Kidney tubule cell (primary cell): ENCODE measurements at regions not wholly inside any gene's neighbourhood (a gene's known extent, or its start where the extent isn't known, plus 50 kb on each side); places are given as distances from the start of the nearest gene placed in this dataset.

ENCODE experiments used
- DNase-seq: peaks from one replicate; pipeline ENCODE4 v3.0.0-alpha.2; 2018; ENCODE audit warnings: low spot score

DNA sequence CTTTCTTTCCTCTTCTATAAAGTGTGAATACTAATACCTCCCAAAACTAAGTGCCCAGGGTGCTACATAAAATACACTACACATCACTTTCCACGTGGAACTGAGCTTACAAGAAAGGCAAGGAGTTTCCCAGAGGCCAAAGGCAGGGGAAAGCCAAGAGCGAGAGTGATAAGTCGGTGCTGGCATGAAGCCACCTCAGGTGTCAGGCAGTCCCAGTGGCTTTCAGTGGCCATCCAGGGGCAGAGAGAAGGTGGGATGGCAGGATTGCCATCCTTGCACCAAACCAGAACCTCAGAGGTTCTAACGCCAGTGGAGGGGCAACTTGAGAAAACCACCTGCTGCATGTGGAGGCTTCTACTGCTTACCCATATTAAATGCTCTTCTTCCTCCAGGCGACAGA is 79.7 kb upstream of the DIO3 start:
- no peak for DNase-seq

DNA sequence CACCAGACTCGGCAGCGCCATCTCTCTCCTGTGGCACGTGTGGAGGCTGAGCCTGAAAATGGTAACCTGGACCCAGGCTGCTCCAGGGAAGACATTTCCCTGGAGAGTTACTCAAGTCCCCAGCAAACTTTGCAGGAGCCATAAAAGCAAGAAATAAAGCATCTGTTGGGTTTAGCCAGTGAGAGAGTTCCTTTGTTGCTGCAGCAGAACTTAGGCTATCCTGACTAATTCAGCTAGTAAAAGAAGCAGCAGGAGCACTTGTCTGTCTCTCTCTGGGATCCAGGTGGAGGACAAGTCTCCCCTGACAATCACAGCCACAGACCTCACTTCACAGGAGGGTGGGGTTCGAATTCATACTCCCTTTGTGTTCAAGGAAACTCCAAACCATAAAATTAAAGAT is 79.2 kb upstream of the DIO3 start:
- DNase-seq, result no peak

DNA sequence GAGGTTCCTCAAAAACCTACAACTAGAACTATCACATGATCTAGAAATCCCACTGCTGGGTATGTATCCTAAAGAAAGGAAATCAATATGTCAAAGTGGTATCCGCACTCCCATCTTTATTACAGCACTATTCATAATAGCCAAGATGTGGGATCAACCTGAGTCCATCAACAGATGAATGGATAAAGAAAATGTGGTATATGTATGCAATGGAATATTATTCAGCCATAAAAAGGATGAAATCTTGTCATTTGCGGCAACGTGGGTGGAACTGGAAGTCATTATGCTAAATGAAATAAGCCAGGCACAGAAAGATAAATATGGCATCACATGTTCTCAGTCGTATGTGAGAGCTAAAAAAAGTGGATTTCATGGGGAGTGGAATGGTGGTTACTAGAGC is 77.5 kb upstream of the DIO3 start:
- DNase-seq, result no peak

DNA sequence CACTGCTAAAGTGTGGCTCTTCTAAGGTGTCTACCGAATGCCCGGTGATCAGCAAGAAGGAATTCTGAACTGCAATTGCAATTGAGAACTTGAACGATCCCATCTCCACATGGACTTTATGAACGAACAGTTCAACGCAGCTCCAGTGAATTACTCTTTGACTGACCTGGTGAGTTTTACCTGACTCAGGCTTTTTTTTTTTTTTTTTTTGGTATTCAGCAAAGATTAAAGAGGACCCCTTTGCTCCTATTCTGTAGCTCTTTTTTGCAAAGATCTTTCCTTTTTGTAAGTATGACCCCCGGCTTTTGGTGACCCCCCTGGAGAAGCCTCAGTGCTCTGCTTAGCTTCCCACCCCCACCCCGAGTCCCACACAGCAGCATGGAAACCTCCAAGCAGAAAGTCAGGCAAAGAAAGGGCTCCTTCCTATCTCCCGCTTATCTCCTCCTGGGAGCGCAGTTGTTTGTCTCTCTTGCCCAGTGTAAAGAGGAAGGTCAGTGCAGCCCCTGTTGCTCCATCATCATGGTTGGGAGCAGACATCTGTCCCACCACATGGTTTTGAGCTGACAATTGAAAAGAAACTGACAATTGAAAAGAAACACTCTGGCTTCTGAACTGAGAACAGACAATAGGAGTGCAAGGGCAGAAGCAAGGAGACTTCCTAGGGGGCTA is 72.1 kb upstream of the DIO3 start:
- DNase-seq, result no peak

DNA sequence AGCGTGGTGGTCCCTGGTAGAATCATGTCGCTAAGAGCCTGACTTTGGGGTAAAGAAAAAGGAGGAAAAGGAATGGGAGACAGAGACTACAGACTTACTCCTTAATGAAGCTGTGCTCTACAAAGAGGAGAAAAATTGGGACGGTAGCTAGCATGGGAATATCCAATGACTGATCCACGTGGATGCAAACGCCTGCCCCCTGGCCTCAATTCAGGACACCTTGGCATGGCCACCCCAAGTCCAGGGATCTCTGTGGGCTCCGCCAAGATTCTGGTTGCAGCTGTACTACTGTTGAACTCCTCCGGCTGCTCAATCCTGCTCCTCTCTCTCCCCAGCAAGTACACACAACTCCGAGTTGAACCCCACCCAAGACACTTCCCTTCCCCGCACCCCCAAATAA is 70.5 kb upstream of the DIO3 start:
- DNase-seq, result no peak

DNA sequence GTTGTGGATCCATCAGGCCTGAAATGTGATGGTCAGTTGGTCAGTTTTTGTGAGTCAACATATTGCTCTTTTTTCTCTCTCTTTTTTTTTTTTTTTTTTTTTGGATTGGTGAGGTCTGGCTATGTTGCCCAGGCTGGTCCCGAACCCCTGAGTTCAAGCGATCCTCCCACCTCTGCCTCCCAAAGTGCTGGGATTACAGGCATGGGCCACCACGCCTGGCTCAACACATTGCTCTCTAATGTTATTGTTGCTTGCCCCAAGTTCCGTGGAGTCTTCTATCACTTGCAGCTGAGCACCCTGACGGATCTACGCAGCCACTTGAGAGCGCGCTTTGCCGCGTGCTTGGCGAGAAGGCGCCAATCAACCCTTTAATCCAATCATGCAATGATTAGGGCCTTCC is 69.5 kb upstream of the DIO3 start:
- DNase-seq, result no peak

DNA sequence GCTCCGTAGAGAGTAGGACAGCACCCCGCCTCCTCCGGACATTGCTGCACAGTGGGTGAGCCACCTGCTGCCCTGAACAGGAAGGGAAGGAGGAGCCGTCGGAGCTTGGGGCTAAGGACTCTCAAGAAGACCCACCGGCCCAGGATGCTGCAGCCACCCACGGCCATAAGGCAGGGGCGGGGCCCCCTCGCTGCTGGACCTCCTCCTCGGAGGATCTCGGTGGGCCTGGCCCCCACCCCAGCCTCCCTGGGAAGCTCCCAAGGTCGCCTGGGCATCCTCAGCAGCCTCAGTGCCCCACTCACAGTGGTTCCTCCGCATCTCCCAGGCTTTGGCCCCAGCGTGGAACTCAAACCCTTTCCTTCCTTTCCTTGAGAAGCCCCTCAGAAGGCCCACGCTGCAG is 68.6 kb upstream of the DIO3 start:
- no peak for DNase-seq

DNA sequence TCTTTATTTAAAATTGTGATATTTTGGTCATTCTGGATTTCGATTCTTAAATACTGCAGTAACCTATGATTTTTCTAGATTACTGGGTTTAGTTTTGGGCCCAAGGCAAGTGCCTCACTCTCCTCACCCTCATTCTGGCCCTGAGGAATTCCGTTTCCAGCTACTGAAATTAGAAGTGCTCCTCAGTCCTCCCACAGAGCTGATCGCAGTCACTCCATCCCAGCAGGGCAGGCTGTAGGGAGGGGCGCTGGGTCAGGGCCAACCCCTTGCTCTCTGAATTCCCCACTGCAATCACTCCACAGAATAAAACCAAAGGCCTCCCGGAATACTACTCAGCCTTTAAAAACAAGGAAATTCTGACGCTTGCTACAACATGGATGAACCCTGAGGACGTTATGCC is 66.5 kb upstream of the DIO3 start:
- no peak for DNase-seq

DNA sequence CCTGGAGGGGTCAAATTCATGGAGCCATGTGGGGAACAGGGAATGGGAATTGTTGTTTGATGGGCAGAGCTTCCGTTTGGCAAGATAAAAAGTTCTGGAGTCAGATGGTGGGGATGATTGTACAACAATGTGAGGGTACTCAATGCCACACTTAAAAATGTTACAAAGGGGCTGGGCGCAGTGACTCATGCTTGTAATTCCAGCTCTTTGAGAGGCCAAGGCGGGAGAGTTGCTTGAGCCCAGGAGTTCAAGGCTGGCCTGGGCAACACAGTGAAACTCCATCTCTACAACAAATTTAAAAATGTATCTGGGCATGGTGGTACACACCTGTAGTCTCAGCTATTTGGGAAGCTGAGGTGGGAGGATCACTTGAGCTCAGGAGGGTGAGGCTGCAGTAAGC is 66.0 kb upstream of the DIO3 start:
- no peak for DNase-seq

DNA sequence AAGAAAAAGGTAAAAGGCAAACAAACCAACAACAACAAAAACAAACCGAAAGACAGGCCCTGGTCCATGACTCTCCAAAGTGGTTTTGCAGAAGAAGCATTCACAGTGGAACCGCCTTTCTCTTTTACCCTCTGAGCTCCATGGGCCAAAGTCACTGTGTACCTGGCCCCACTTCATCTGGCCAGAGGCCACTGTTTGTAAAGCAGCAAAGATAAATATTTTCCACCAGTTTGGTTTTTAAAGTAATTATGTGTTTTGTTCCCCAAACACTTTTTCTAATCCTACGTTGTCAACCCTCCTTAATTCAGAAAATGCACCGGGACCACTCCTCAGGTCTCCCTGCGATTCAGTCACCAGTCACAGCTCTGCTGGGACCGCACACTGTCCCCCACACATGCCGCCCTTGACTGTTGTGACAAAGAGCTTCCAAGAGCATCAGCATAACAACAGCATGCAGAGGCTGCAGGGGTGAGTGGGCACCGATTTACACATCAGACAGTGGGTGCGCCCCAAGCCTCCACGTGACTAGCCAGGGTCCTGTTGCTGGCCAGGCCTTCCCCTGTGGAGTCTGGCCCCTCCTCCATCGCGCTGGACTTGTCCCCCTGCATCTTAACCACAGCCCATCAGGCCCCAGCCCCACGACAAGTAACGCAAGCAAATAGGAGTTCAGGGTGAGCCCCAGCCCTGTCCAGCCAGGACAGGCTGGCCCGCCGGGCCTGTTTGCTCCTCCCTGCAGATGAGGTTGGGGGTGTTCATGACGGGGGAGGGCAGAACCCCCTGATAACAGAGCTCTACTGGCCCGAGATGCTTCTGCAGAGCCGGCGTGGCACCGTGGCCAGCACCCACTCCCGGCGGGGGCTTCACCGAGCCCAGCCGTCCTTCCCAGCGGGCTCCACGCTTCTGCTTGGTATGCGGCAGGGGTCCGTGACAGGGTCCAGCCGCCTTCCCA is 65.2 kb upstream of the DIO3 start:
- no peak for DNase-seq

DNA sequence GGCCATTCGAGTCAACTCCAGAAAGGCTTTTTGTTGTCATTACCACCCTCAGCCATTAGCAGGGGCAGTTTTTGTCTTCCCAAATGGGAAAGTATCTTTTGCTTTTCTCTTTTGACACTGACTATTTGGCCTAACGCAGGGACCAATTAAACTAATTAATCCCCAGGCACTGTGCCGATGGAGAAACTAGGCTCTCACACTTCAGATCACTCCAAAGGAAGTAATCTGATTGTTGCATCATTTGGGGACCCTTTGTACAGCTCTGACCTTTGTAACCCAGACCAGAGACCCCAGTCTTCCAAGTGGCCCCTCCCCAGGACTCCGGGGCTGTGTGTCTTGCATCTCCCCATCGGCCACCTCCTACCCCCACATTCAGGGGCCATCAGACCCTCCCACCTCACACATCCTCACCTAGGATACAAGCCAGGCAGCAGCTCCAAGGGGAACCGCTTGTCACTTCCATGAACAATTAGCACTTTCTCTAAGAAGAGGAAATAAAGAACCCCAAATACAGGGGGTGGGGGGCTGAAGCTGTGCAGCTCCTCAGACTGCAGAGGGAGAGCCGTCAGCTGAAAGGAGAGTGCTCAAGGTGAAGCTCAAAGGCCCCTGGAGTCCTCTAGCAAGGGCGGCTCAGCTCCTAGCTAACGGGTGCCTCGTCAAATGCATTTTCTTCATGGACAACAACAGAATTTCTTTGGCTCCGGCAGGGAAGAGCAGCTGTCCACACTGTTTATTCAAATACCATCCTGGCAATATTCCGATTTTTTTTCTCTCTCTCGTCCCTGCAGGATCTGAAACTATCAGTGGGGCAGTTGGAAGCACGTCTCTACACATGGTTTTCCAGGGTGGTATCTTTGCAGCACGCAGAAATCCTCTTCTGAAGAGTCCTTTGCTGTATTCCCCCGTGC is 64.3 kb upstream of the DIO3 start:
- DNase-seq, result no peak

DNA sequence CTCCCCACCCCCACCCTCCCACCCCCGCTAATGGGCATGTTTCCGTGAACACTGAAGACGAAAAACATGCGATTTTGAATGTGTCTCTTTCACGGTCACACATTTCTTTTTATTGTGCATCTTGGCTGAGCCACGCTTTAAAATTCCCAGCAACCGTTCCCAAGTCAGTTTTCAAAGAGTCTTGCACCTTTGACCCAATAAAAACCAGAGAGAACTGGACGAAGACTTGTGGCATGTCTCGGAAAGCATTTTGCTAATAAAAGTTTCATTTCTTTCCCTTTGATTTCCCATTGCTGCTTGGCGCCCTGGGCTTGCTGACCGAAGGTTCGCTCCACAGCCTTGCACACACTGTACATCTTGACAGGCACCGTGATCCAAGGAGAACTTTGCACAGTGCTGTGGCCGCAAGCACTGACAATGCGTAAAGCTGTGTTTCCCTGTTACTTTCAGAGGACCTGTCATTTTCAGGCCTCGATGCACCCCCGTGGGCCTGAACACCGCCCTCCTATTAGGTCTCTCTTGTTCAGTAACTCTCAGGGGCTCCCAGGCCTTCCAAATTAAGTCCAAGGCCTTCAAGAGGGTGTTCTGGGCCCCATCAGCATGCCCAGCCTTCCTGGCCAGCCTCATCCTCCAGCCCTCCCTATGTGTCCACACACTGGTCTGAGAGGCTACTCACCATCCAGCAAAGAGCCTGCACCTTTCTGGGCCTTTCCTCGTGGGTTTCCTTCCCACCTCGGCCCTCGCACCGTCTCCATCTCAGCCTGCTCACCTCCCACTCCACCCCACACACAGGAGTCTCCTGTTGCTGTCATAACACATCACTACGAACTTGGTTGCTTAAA is 63.4 kb upstream of the DIO3 start:
- DNase-seq, result no peak

DNA sequence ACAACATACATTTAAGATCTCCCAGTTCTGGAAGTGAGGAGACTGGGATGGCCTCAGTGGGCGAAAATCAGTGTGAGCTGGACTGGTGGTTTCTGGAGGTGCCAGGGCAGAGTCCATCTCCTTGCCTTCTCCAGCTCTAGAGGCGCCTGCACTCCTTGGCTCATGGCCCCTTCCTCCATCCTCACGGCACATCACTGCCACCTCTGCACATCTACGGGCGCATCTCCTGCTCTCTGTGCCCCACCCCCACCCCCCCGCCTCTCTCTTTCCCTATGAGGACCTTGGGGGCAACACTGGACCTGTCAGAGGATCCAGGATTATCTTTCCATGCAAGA is 62.8 kb upstream of the DIO3 start:
- no peak for DNase-seq

DNA sequence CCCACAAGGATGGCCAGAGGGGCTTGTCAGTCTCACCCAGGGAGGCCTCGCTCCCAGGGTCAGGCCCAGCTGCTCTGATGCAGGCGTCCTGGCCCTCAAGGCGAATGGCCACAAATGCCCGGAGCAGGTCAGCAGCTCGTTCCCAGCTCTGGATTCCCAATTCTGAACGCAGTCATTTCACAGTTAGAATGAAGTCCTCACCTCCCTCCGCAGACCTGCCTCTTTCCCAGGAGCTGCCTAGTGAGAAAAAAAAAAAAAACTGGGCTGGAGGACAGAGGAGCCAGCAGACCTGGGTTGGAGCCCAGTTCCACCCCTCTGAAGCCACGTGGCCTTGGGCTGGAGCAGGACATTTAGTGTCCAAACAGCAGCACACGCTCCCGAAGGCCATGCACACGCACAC is 62.2 kb upstream of the DIO3 start:
- DNase-seq, result no peak

DNA sequence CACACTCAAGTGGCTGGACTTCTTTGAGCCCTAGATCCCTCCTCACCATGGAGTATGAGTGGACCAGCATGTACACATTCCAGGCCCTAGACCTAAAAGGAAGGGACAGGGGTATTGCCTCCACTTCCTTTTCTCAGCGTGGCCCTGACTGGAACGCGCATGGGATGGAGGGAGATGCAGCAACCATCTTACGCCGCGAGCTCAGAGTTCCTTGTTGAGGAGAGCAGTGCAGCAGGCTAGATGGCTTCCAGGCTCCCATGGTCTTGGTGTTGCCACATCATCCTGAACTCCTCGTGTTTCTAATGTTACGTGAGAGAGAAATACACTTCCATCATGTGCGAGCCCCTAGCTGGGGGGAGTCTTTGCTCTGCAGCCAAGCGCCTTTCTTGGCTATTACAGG is 61.8 kb upstream of the DIO3 start:
- no peak for DNase-seq

DNA sequence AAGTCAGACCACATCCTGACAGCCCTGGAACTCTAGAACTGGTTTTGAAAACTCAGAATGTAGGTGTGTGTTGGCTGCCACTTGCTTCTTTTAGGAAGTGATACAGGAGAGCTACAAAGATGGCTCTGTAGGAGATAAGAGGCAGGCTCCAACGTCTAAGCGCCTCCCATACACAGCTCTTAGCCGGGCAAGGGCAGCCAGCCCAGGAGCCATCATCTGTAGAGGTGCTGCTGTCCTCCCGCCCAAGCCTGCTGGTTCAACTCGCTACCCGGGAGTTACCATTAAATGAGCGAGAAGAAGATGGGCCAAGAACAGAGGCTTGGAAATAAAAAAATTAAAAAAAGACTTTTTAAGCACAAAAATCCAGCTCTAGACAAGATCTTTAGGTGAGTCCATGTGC is 61.2 kb upstream of the DIO3 start:
- DNase-seq, result no peak

DNA sequence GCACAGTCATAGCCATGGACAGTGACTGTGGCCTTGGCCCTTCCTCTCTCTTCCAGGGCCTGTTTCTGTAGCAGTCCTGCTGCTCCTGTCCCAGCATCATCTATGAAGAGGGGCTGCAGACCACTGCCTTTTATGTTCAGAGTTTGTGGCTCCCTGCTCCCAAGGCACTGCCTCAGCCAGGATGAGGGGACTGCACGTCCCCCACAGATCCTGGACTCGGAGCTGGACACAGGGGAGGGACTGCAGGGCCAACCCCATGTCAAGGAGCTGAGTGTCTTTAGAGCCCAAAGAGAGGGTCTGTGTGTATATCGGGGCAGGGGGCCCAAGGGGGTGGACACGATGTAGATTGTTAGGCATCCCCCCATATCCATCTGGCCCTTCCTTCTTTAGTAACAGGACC is 60.6 kb upstream of the DIO3 start:
- DNase-seq, result no peak

DNA sequence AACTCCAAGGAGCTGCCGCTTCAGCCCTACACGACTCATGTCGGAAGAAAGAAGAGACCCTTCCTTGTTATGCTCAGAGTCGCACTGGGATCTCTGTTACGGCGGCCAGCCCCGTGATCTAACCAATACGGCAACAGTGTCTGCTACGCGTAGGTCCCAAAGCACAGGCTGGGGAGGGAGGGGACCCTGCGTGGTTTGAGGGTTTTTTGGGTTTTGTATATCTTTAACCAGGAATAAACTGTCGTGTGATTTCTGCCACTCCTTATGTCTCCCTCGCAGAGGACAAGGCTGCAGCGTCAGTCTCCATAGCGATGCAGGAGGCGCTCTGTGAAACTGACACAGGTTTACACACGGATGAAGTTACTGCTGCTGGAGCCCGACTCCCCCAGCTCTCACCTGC is 60.0 kb upstream of the DIO3 start:
- no peak for DNase-seq

DNA sequence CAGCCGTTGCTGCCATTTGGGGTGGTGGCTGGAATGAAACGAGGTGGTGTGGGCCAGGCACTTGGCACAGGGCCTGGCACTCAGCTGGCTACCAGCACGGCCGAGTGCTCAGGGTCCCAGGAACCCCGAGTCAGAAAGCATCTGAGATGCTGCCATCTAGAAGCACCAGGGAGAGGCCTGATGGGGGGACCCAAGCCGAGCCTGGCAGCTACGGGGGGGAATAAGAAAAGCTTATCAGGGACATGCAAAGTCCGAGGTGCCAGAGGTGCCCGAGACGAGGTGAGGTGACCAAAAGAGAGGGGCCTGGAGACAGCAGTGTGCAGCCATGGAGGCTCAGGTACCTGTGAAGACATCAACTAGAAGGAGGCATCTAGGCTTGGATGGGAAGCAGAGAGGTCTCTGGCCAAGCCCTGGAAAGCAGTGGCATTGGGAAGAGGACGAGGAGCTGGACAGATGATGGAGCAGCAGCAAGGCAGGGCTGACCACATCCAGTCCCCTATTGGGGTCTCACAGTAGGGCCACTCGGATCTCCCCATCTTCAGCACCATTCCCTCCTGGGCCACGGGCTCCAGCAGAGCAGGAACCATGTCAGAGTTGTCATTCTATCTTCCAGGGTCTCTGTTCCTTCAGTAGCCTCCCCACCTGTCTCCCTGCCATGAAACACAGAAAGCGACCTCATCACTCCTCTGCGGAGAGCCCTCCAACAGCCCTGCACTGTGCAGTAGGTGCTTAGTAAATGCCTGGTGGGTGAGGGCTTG is 59.3 kb upstream of the DIO3 start:
- DNase-seq, result no peak

DNA sequence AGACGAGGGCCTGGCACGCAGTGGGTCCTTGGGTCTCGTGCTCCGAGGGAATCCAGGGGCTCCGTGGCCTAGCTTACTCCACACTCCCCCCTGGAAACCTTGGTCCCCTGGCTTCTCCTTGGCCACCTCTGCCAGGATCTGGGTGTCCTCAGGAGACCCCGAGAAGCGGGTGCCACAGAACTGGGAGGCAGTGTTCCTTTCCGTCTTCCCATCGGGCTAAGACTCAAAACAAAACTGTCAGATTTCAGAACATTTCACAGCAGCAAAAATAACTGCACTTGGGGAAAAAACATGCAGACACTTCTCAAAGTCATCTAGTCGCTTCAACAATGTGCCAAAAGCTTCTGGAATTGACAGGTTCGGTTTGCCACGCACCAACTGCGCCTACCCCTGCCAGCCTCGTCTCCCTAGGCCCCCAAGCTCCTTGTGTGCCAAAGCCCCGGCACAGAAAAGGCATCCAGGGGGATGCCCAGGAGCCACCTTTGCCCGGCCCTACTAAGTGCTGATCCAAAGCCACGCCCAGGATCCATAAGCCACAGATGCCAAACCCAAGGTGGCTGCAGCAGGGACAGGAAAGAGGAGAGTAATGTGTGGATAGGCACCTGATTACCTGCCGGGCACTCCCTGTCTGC is 58.4 kb upstream of the DIO3 start:
- DNase-seq, result no peak
